CD8-positive, alpha-beta memory T cell (primary cell): ENCODE measurements at regions not wholly inside any gene's neighbourhood (a gene's known extent, or its start where the extent isn't known, plus 50 kb on each side); places are given as distances from the start of the nearest gene placed in this dataset.
"Not testable (repeated sequence)": the region's sequence is repeated elsewhere in the genome, so short reads cannot be mapped to it uniquely, and the experiment has no call there.

Experiments
- CTCF ChIA-PET: fragments of 350-600 bp; sonication (Branson Sonifier 250); formaldehyde crosslinking; loops from one replicate; lab custom pipeline; 2021; ENCODE audit warnings: antibody characterized with exemption; lab: Charles Lee
- POLR2A ChIA-PET: fragments of 350-600 bp; sonication (Branson Sonifier 250); formaldehyde crosslinking; loops from one replicate; lab custom pipeline; 2021; ENCODE audit warnings: antibody characterized with exemption; lab: Charles Lee
- DNase-seq, 5 donors: peaks; one replicate each; pipeline versions ENCODE4 v3.0.0 to v3.0.0-alpha.2; 2020 to 2022; ENCODE audit warnings: mixed read lengths in 1 of 5
- H3K27ac ChIP-seq: one replicate; pipeline ENCODE4 v1.7.0; 2013; ENCODE audit warnings: low read depth, mild to moderate bottlenecking, low read length, moderate library complexity
- H3K27me3 ChIP-seq: 2 replicates; pipeline ENCODE4 v1.7.0; 2013; ENCODE audit warnings: low read length, mild to moderate bottlenecking; ENCODE audit not compliant: insufficient read depth, poor library complexity, severe bottlenecking
- H3K36me3 ChIP-seq: 2 replicates; pipeline ENCODE4 v1.7.0; 2013; ENCODE audit warnings: mild to moderate bottlenecking, low read length, moderate library complexity; ENCODE audit not compliant: insufficient read depth
- H3K4me1 ChIP-seq: 2 replicates; pipeline ENCODE4 v1.7.0; 2013; ENCODE audit warnings: mild to moderate bottlenecking, low read length, moderate library complexity; ENCODE audit not compliant: insufficient read depth
- H3K4me3 ChIP-seq: 2 replicates; pipeline ENCODE4 v1.7.0; 2013; ENCODE audit warnings: mild to moderate bottlenecking, low read length
- H3K9me3 ChIP-seq: 2 replicates; pipeline ENCODE4 v1.7.0; 2013; ENCODE audit warnings: mild to moderate bottlenecking, low read length
- H3K27ac Mint-ChIP-seq, 8 donors: one replicate each; pipeline ENCODE4 v1.8.0; 2020 to 2021; ENCODE audit warnings: mixed read lengths in 8 of 8, mild to moderate bottlenecking in 6 of 8, inconsistent platforms in 3 of 8, moderate library complexity in 3 of 8
- H3K27me3 Mint-ChIP-seq, 2 donors: one replicate each; pipeline ENCODE4 v1.8.0; 2020 to 2021; ENCODE audit warnings: mixed read lengths in 2 of 2, mild to moderate bottlenecking in 1 of 2, moderate library complexity in 1 of 2
- H3K36me3 Mint-ChIP-seq, 3 donors: one replicate each; pipeline ENCODE4 v1.8.0; 2020 to 2021; ENCODE audit warnings: mixed read lengths in 3 of 3, inconsistent platforms in 1 of 3, mild to moderate bottlenecking in 1 of 3
- H3K4me1 Mint-ChIP-seq, 3 donors: one replicate each; pipeline ENCODE4 v1.8.0; 2020 to 2021; ENCODE audit warnings: mixed read lengths in 3 of 3, inconsistent platforms in 1 of 3, mild to moderate bottlenecking in 1 of 3
- H3K4me3 Mint-ChIP-seq, 7 donors: one replicate each; pipeline ENCODE4 v1.8.0; 2020 to 2021; ENCODE audit warnings: mixed read lengths in 7 of 7, mild to moderate bottlenecking in 6 of 7, moderate library complexity in 4 of 7, inconsistent platforms in 2 of 7
- H3K9me3 Mint-ChIP-seq, 5 donors: one replicate each; pipeline ENCODE4 v1.8.0; 2020 to 2022; ENCODE audit warnings: mixed read lengths in 5 of 5, mild to moderate bottlenecking in 3 of 5, moderate library complexity in 2 of 5, inconsistent platforms in 1 of 5

- Mint-ChIP-seq H3K9me3 (peaks cover 9 to 25% (median 11%) of the 10 kb centered on the region in 5 donors), H3K4me3 (no peak overlapping the region), H3K4me1 (no peaks in the 10 kb centered on the region), H3K27ac (no peak overlapping the region), H3K36me3 (no peaks in the 10 kb centered on the region), H3K27me3 (no peaks in the 10 kb centered on the region)
- Histone ChIP-seq H3K27ac (no peak overlapping the region), H3K27me3 (no peaks in the 10 kb centered on the region), H3K4me3 (no peak overlapping the region), H3K36me3 (no peaks in the 10 kb centered on the region), H3K4me1 (no peaks in the 10 kb centered on the region), H3K9me3 (no peaks in the 10 kb centered on the region)
- ChIA-PET CTCF (no interaction called here), POLR2A (no interaction called here)
- DNase-seq = no peak
Observed at GRCh38 chr2:123851281-123851680, 173.8 kb upstream of the CNTNAP5 start.

GRCh38 chr2:123853161-123853560 is 171.9 kb upstream of the CNTNAP5 start:
- no peak overlapping the region for H3K27ac Mint-ChIP-seq
- Histone ChIP-seq H3K27me3 (no peaks in the 10 kb centered on the region), H3K4me1 (no peaks in the 10 kb centered on the region), H3K27ac (no peak overlapping the region), H3K9me3 (no peaks in the 10 kb centered on the region), H3K4me3 (no peak overlapping the region), H3K36me3 (no peaks in the 10 kb centered on the region)
- no peak overlapping the region for H3K4me3 Mint-ChIP-seq
- peaks cover 12 to 35% (median 17%) of the 10 kb centered on the region in 5 donors for H3K9me3 Mint-ChIP-seq
- H3K27me3 Mint-ChIP-seq = no peaks in the 10 kb centered on the region
- DNase-seq = no peak
- H3K36me3 Mint-ChIP-seq = no peaks in the 10 kb centered on the region
- ChIA-PET CTCF (no interaction called here), POLR2A (no interaction called here)
- H3K4me1 Mint-ChIP-seq = no peaks in the 10 kb centered on the region

- H3K27me3 Mint-ChIP-seq, CTCF ChIA-PET, H3K9me3 ChIP-seq, H3K36me3 ChIP-seq, H3K4me3 Mint-ChIP-seq, H3K27me3 ChIP-seq, H3K4me1 ChIP-seq, POLR2A ChIA-PET, H3K27ac Mint-ChIP-seq, H3K36me3 Mint-ChIP-seq, H3K4me3 ChIP-seq, H3K27ac ChIP-seq, H3K4me1 Mint-ChIP-seq, DNase-seq: not testable (repeated sequence)
- peaks cover 20 to 45% (median 34%) of the 10 kb centered on the region in 5 donors for H3K9me3 Mint-ChIP-seq
Observed at GRCh38 chr2:123859031-123859430, 166.1 kb upstream of the CNTNAP5 start.

- no peaks in the 10 kb centered on the region for H3K36me3 Mint-ChIP-seq
Observed at GRCh38 chr2:123864416-123864815, 160.7 kb upstream of the CNTNAP5 start.

GRCh38 chr2:123870206-123870880 is 154.7 kb upstream of the CNTNAP5 start:
- no peaks in the 10 kb centered on the region for H3K4me1 ChIP-seq
- H3K9me3 Mint-ChIP-seq = peaks cover 3 to 14% (median 6%) of the 10 kb centered on the region in 5 donors
- H3K27me3 Mint-ChIP-seq = peaks cover 0 to 2% of the 10 kb centered on the region in 2 donors
- H3K27ac ChIP-seq = no peak overlapping the region
- no peaks in the 10 kb centered on the region for H3K27me3 ChIP-seq
- POLR2A ChIA-PET = no interaction called here
- DNase-seq = no peak
- H3K4me1 Mint-ChIP-seq = no peaks in the 10 kb centered on the region
- H3K4me3 ChIP-seq = no peak overlapping the region
- H3K9me3 ChIP-seq = no peaks in the 10 kb centered on the region
- H3K36me3 ChIP-seq = no peaks in the 10 kb centered on the region
- H3K36me3 Mint-ChIP-seq = no peaks in the 10 kb centered on the region
- no peak overlapping the region for H3K27ac Mint-ChIP-seq
- H3K4me3 Mint-ChIP-seq = peak overlapping the region in 1 of 7 donors; percentile 24
- CTCF ChIA-PET = no interaction called here

More at GRCh38 chr2:123864416-123864815, 160.7 kb upstream of the CNTNAP5 start:
- peaks cover 3% of the 10 kb centered on the region for H3K9me3 ChIP-seq
- H3K36me3 ChIP-seq = no peaks in the 10 kb centered on the region
- H3K27me3 ChIP-seq = no peaks in the 10 kb centered on the region
- H3K4me3 ChIP-seq = no peak overlapping the region
- Mint-ChIP-seq H3K27ac (no peak overlapping the region), H3K9me3 (peaks cover 3 to 29% (median 7%) of the 10 kb centered on the region in 5 donors), H3K4me3 (no peak overlapping the region), H3K27me3 (no peaks in the 10 kb centered on the region), H3K4me1 (no peaks in the 10 kb centered on the region)
- no peak for DNase-seq
- CTCF ChIA-PET = no interaction called here
- no peak overlapping the region for H3K27ac ChIP-seq
- POLR2A ChIA-PET = no interaction called here
- no peaks in the 10 kb centered on the region for H3K4me1 ChIP-seq

GRCh38 chr2:123870881-123871276 is 154.2 kb upstream of the CNTNAP5 start:
- no peaks in the 10 kb centered on the region for H3K27me3 ChIP-seq
- no peaks in the 10 kb centered on the region for H3K4me1 ChIP-seq
- Mint-ChIP-seq H3K4me1 (no peaks in the 10 kb centered on the region), H3K27ac (no peak overlapping the region), H3K9me3 (peaks cover 3 to 13% (median 9%) of the 10 kb centered on the region in 5 donors), H3K36me3 (no peaks in the 10 kb centered on the region), H3K27me3 (peaks cover 0 to 2% of the 10 kb centered on the region in 2 donors), H3K4me3 (peak overlapping the region in 1 of 7 donors; percentile 24)
- CTCF ChIA-PET = no interaction called here
- POLR2A ChIA-PET = no interaction called here
- H3K36me3 ChIP-seq = no peaks in the 10 kb centered on the region
- DNase-seq = no peak
- no peaks in the 10 kb centered on the region for H3K9me3 ChIP-seq
- H3K27ac ChIP-seq = no peak overlapping the region
- no peak overlapping the region for H3K4me3 ChIP-seq

- Mint-ChIP-seq H3K27ac (no peak overlapping the region), H3K9me3 (peaks cover 22 to 58% (median 26%) of the 10 kb centered on the region in 5 donors), H3K4me3 (no peak overlapping the region), H3K36me3 (no peaks in the 10 kb centered on the region), H3K27me3 (no peaks in the 10 kb centered on the region), H3K4me1 (no peaks in the 10 kb centered on the region)
- ChIA-PET CTCF (no interaction called here), POLR2A (no interaction called here)
- H3K36me3 ChIP-seq = no peaks in the 10 kb centered on the region
- no peaks in the 10 kb centered on the region for H3K27me3 ChIP-seq
- no peaks in the 10 kb centered on the region for H3K4me1 ChIP-seq
- no peaks in the 10 kb centered on the region for H3K9me3 ChIP-seq
- no peak overlapping the region for H3K4me3 ChIP-seq
- no peak overlapping the region for H3K27ac ChIP-seq
- DNase-seq = no peak
Observed at GRCh38 chr2:123890148-123890547, 134.9 kb upstream of the CNTNAP5 start.

GRCh38 chr2:123894167-123894566 is 130.9 kb upstream of the CNTNAP5 start:
- Histone ChIP-seq H3K27ac (no peak overlapping the region), H3K36me3 (no peaks in the 10 kb centered on the region), H3K4me3 (no peak overlapping the region), H3K4me1 (no peaks in the 10 kb centered on the region), H3K9me3 (no peaks in the 10 kb centered on the region), H3K27me3 (no peaks in the 10 kb centered on the region)
- no peak overlapping the region for H3K27ac Mint-ChIP-seq
- no peaks in the 10 kb centered on the region for H3K36me3 Mint-ChIP-seq
- peaks cover 13 to 43% (median 22%) of the 10 kb centered on the region in 5 donors for H3K9me3 Mint-ChIP-seq
- no peak overlapping the region for H3K4me3 Mint-ChIP-seq
- H3K27me3 Mint-ChIP-seq = no peaks in the 10 kb centered on the region
- H3K4me1 Mint-ChIP-seq = no peaks in the 10 kb centered on the region
- ChIA-PET CTCF (no interaction called here), POLR2A (no interaction called here)
- no peak for DNase-seq
